HL-60/S4 (cell line): ENCODE measurements at regions not wholly inside any gene's neighbourhood (a gene's known extent, or its start where the extent isn't known, plus 50 kb on each side); places are given as distances from the start of the nearest gene placed in this dataset.

Experiments
- in situ Hi-C: fragments of 300-500 bp; cut with MboI; formaldehyde crosslinking; loops from 2 replicates; pipeline ENCODE4 v1.14.3; 2022; ENCODE audit warnings: low sequenced_read_pairs

- in situ Hi-C loops, result no loop called here
These were observed 80.7 kb upstream of the MAFB start for GRCh38 chr20:40769677-40770285.

- in situ Hi-C loops, result no loop called here
These were observed 81.7 kb upstream of the MAFB start for GRCh38 chr20:40770564-40771307.

GRCh38 chr20:40771308-40771610, 82.2 kb upstream of the MAFB start:
- in situ Hi-C loops, result no loop called here

- in situ Hi-C loops, result no loop called here
These were observed 82.9 kb upstream of the MAFB start for GRCh38 chr20:40771848-40772511.

- in situ Hi-C loops, result no loop called here
These were observed 84.3 kb upstream of the MAFB start for GRCh38 chr20:40773376-40773775.

- in situ Hi-C loops, result no loop called here
These were observed 85.2 kb upstream of the MAFB start for GRCh38 chr20:40774252-40774651.

GRCh38 chr20:40775561-40776146, 86.6 kb upstream of the MAFB start:
- in situ Hi-C loops, result no loop called here

- in situ Hi-C loops, result no loop called here
These were observed 87.7 kb upstream of the MAFB start for GRCh38 chr20:40776466-40777457.

- in situ Hi-C loops, result no loop called here
These were observed 88.6 kb upstream of the MAFB start for GRCh38 chr20:40777653-40778052.

- in situ Hi-C loops, result no loop called here
These were observed 90.0 kb upstream of the MAFB start for GRCh38 chr20:40778894-40779496.

GRCh38 chr20:40781327-40782042, 92.4 kb upstream of the MAFB start:
- in situ Hi-C loops, result no loop called here

GRCh38 chr20:40782043-40782368, 93.0 kb upstream of the MAFB start:
- in situ Hi-C loops, result no loop called here

GRCh38 chr20:40785346-40785745, 96.3 kb upstream of the MAFB start:
- in situ Hi-C loops, result no loop called here

GRCh38 chr20:40786336-40786735, 97.3 kb upstream of the MAFB start:
- in situ Hi-C loops, result no loop called here

GRCh38 chr20:40787941-40788340, 98.9 kb upstream of the MAFB start:
- in situ Hi-C loops, result no loop called here

GRCh38 chr20:40797425-40797824, 108.4 kb upstream of the MAFB start:
- in situ Hi-C loops, result no loop called here

- in situ Hi-C loops, result no loop called here
These were observed 109.0 kb upstream of the MAFB start for GRCh38 chr20:40798066-40798465.

GRCh38 chr20:40802886-40803285, 113.8 kb upstream of the MAFB start:
- in situ Hi-C loops, result no loop called here

GRCh38 chr20:40803381-40803780, 114.3 kb upstream of the MAFB start:
- in situ Hi-C loops, result no loop called here

GRCh38 chr20:40805592-40805991, 116.6 kb upstream of the MAFB start:
- in situ Hi-C loops, result no loop called here
